SK-N-SH (cell line): ENCODE measurements at regions not wholly inside any gene's neighbourhood (a gene's known extent, or its start where the extent isn't known, plus 50 kb on each side); places are given as distances from the start of the nearest gene placed in this dataset.

ENCODE experiments used
- CTCF ChIA-PET: fragments of 300-600, 350-600 bp; formaldehyde crosslinking; extraction: SDS; loops from one replicate; lab custom pipeline; 2021; lab: Yijun Ruan, JAX
- POLR2A ChIA-PET: fragments of 350-600 bp; sonication (Branson Sonifier 250); formaldehyde crosslinking; extraction: SDS; loops from one replicate; lab custom pipeline; 2020; ENCODE audit warnings: antibody characterized with exemption, inconsistent platforms; lab: Yijun Ruan, JAX
- DNase-seq: peaks from one replicate; pipeline ENCODE4 v3.0.0; 2012
- H2AFZ ChIP-seq: fragments of 200-600 bp; sonication (generic); 2 replicates; pipeline ENCODE4 v1.8.1; 2016; ENCODE audit warnings: antibody characterized with exemption, mild to moderate bottlenecking, low read depth
- H3F3A ChIP-seq: fragments of 200-600 bp; sonication (generic); replicated peaks from 2 replicates; pipeline ENCODE3; 2016; ENCODE audit warnings: antibody characterized with exemption, mild to moderate bottlenecking; ENCODE audit not compliant: insufficient read depth
- H3K27ac ChIP-seq, 2 experiments: fragments of 200-500 bp in 1 of 2; fragments of 200-600 bp in 1 of 2; sonication (Bioruptor generic) in 1 of 2; sonication (generic), shearing (Covaris generic) in 1 of 2; 2 replicates each; pipeline versions ENCODE4 v1.5.1 to v1.6.1; 2014 to 2016; ENCODE audit warnings: low read depth in 2 of 2, inconsistent platforms in 1 of 2, low read length in 1 of 2, mild to moderate bottlenecking in 1 of 2, mixed read lengths in 1 of 2
- H3K27me3 ChIP-seq: fragments of 200-600 bp; sonication (generic), shearing (Covaris generic); 2 replicates; pipeline ENCODE4 v1.6.1; 2016; ENCODE audit warnings: mixed run types; ENCODE audit not compliant: insufficient read depth
- H3K36me3 ChIP-seq, 2 experiments: fragments of 200-500 bp in 1 of 2; fragments of 200-600 bp in 1 of 2; sonication (Bioruptor generic) in 1 of 2; sonication (generic) in 1 of 2; replicated peaks in 1 of 2; 2 replicates each; pipeline versions ENCODE3 to v1.5.1; 2014 to 2016; ENCODE audit warnings: low read length in 1 of 2, mild to moderate bottlenecking in 1 of 2; ENCODE audit not compliant: insufficient read depth in 2 of 2, control insufficient read depth in 1 of 2
- H3K4me1 ChIP-seq, 2 experiments: fragments of 200-500 bp in 1 of 2; fragments of 200-600 bp in 1 of 2; sonication (Bioruptor generic) in 1 of 2; sonication (generic), shearing (Covaris generic) in 1 of 2; 2 replicates each; pipeline versions ENCODE4 v1.5.1 to v1.6.1; 2014 to 2016; ENCODE audit warnings: low read depth in 1 of 2, low read length in 1 of 2, mixed run types in 1 of 2; ENCODE audit not compliant: insufficient read depth in 2 of 2, control insufficient read depth in 1 of 2
- H3K4me2 ChIP-seq: fragments of 200-600 bp; sonication (generic), shearing (Covaris generic); 2 replicates; pipeline ENCODE4 v1.6.1; 2017; ENCODE audit warnings: mixed run types
- H3K4me3 ChIP-seq, 2 experiments: fragments of 200-500 bp in 1 of 2; fragments of 200-600 bp in 1 of 2; sonication (Bioruptor generic) in 1 of 2; sonication (generic), shearing (Covaris generic) in 1 of 2; 2 replicates each; pipeline versions ENCODE4 v1.5.1 to v1.8.1; 2014 to 2016; ENCODE audit warnings: low read depth in 2 of 2, inconsistent platforms in 1 of 2, low read length in 1 of 2, mild to moderate bottlenecking in 1 of 2, mixed read lengths in 1 of 2, moderate library complexity in 1 of 2
- H3K79me2 ChIP-seq: fragments of 200-600 bp; sonication (generic); 2 replicates; pipeline ENCODE4 v1.8.1; 2017; ENCODE audit warnings: mild to moderate bottlenecking; ENCODE audit not compliant: insufficient read depth
- H3K9ac ChIP-seq: fragments of 200-600 bp; sonication (generic); 2 replicates; pipeline ENCODE4 v1.6.1; 2017; ENCODE audit warnings: mixed run types
- H3K9me2 ChIP-seq: fragments of 200-600 bp; sonication (generic); 2 replicates; pipeline ENCODE4 v1.6.1; 2017; ENCODE audit warnings: mixed run types
- H3K9me3 ChIP-seq: fragments of 200-600 bp; sonication (generic); 2 replicates; pipeline ENCODE4 v1.6.1; 2017; ENCODE audit warnings: mixed run types, mild to moderate bottlenecking, moderate library complexity
- H4K20me1 ChIP-seq: fragments of 200-600 bp; sonication (generic); 2 replicates; pipeline ENCODE4 v1.6.1; 2017; ENCODE audit warnings: mild to moderate bottlenecking, mixed run types; ENCODE audit not compliant: insufficient read depth
- ELF1 ChIP-seq: IDR thresholded peaks from 2 replicates; pipeline ENCODE4 v1.4.0; 2012
- EZH2phosphoT487 ChIP-seq: fragments of 200-600 bp; sonication (generic); IDR thresholded peaks from 2 replicates; pipeline ENCODE4 v1.6.1; 2017; ENCODE audit warnings: low read depth, mixed run types, mild to moderate bottlenecking, antibody characterized with exemption, moderate library complexity, borderline replicate concordance
- FOSL2 ChIP-seq: IDR thresholded peaks from 2 replicates; pipeline ENCODE4 v1.4.0; 2012; ENCODE audit warnings: low read depth, mild to moderate bottlenecking, moderate library complexity, borderline replicate concordance
- FOXM1 ChIP-seq: IDR thresholded peaks from 2 replicates; pipeline ENCODE4 v1.4.0; 2012; ENCODE audit warnings: low read depth, mild to moderate bottlenecking
- JUND ChIP-seq: IDR thresholded peaks from 2 replicates; pipeline ENCODE4 v1.4.0; 2012
- MAX ChIP-seq: IDR thresholded peaks from 2 replicates; pipeline ENCODE4 v1.4.0; 2012; ENCODE audit warnings: low read depth
- MEF2A ChIP-seq: IDR thresholded peaks from 2 replicates; pipeline ENCODE4 v1.4.0; 2012; ENCODE audit warnings: low read depth, borderline replicate concordance
- MXI1 ChIP-seq: IDR thresholded peaks from 2 replicates; pipeline ENCODE4 v1.6.1; 2012; ENCODE audit warnings: mild to moderate bottlenecking, low read depth, low read length, improper control_type of control experiment
- NRF1 ChIP-seq: IDR thresholded peaks from 2 replicates; pipeline ENCODE4 v1.6.1; 2012; ENCODE audit warnings: low read depth, mild to moderate bottlenecking, low read length
- PBX3 ChIP-seq: IDR thresholded peaks from 2 replicates; pipeline ENCODE4; 2012
- RFX5 ChIP-seq: IDR thresholded peaks from 2 replicates; pipeline ENCODE4 v1.6.1; 2012; ENCODE audit warnings: mild to moderate bottlenecking, improper control_type of control experiment, low read length
- SIN3A ChIP-seq: IDR thresholded peaks from 2 replicates; pipeline ENCODE4 v1.6.1; 2012; ENCODE audit warnings: low read depth, mild to moderate bottlenecking, low read length, moderate library complexity, borderline replicate concordance
- TAF1 ChIP-seq: IDR thresholded peaks from 2 replicates; pipeline ENCODE4 v1.6.1; 2012; ENCODE audit warnings: low read depth, mild to moderate bottlenecking, low read length, moderate library complexity, borderline replicate concordance
- TCF12 ChIP-seq: IDR thresholded peaks from 2 replicates; pipeline ENCODE4 v1.4.0; 2012
- TEAD4 ChIP-seq: IDR thresholded peaks from 2 replicates; pipeline ENCODE4 v1.4.0; 2012; ENCODE audit warnings: mild to moderate bottlenecking, borderline replicate concordance; ENCODE audit not compliant: insufficient read depth
- YY1 ChIP-seq: IDR thresholded peaks from 2 replicates; pipeline ENCODE4 v1.4.0; 2012; ENCODE audit warnings: low read depth, mild to moderate bottlenecking
- WGBS: methylation state at CpG from one replicate; pipeline ENCODE4 v1.1.6; 2017; ENCODE audit warnings: low lambda C conversion rate; 5-methylcytosine and 5-hydroxymethylcytosine counted together
- TF ChIP-seq, protein P1 (sequence below): IDR thresholded peaks from 2 replicates; pipeline ENCODE4 v1.4.0; 2012; ENCODE audit warnings: low read depth, borderline replicate concordance

- Histone ChIP-seq H3K27ac (no peak overlapping the region), H3K79me2 (no peaks in the 10 kb centered on the region), H3K36me3 (no peaks in the 10 kb centered on the region), H3F3A (peaks cover 4% of the 10 kb centered on the region), H2AFZ (no peak overlapping the region), H3K9me3 (no peaks in the 10 kb centered on the region), H3K4me1 (no peaks in the 10 kb centered on the region), H3K9ac (no peak overlapping the region), H3K4me3 (no peak overlapping the region), H4K20me1 (no peaks in the 10 kb centered on the region), H3K27me3 (peaks cover 98% of the 10 kb centered on the region), H3K4me2 (no peak overlapping the region), H3K9me2 (no peaks in the 10 kb centered on the region)
- no peak for TF ChIP-seq MEF2A
- no peak for TF ChIP-seq SIN3A
- no peak for TF ChIP-seq TCF12
- no peak for TF ChIP-seq JUND
- TF ChIP-seq ELF1 = no peak
- TF ChIP-seq TEAD4 = no peak
- TF ChIP-seq MXI1 = no peak
- no peak for TF ChIP-seq FOXM1
- TF ChIP-seq, protein P1, sequence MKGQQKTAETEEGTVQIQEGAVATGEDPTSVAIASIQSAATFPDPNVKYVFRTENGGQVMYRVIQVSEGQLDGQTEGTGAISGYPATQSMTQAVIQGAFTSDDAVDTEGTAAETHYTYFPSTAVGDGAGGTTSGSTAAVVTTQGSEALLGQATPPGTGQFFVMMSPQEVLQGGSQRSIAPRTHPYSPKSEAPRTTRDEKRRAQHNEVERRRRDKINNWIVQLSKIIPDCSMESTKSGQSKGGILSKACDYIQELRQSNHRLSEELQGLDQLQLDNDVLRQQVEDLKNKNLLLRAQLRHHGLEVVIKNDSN = no peak
- no peak for TF ChIP-seq RFX5
- no peak for TF ChIP-seq EZH2phosphoT487
- TF ChIP-seq FOSL2 = no peak
- TF ChIP-seq NRF1 = no peak
- WGBS = 45% methylated on average over 40 of the region's 40 CpGs
- POLR2A ChIA-PET = no interaction called here
- no peak for DNase-seq
- CTCF ChIA-PET = interaction anchor here (0.7 to 1.1 kb wide), 2 partner anchors 220 to 504 kb away, joined by 3 read pairs; no protein-coding TSS in a partner anchor
Measured at GRCh38 chr16:87067836-87068761, 249.1 kb downstream of the C16orf95 start.

DNA sequence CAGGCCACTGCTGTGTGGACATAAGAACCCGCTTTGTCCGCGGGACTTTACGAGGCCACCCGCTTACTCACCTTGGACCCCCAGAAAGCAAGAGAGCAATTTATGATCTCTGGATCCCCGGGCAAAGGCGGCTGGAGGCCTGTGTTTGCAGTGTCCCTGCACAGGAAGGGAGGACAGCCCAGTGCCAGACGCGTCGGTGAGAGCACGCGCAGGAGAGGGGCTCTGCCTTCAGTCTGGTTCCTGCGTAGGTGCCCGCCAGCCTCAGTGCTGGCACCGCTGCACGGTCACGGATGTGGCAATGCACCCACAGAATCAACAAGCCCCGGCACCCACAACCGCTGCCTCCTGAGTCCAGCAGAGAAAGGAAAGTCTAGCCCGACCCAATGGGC lies 248.4 kb downstream of the C16orf95 start:
- Histone ChIP-seq H3K27ac (no peak overlapping the region), H2AFZ (no peak overlapping the region), H3F3A (peaks cover 4% of the 10 kb centered on the region), H3K36me3 (no peaks in the 10 kb centered on the region), H3K4me3 (no peak overlapping the region), H3K9me3 (no peaks in the 10 kb centered on the region), H3K27me3 (peaks cover 97% of the 10 kb centered on the region), H3K9ac (no peak overlapping the region), H3K4me2 (no peak overlapping the region), H3K9me2 (no peaks in the 10 kb centered on the region), H3K79me2 (no peaks in the 10 kb centered on the region), H4K20me1 (no peaks in the 10 kb centered on the region), H3K4me1 (no peaks in the 10 kb centered on the region)
- ChIA-PET POLR2A (no interaction called here), CTCF (no interaction called here)
- TF ChIP-seq RFX5 (no peak), JUND (no peak), TAF1 (no peak), TCF12 (no peak), FOSL2 (no peak), PBX3 (no peak), YY1 (no peak), MEF2A (no peak), MAX (no peak), EZH2phosphoT487 (no peak), FOXM1 (no peak)
- TF ChIP-seq, protein P1 = no peak
- DNase-seq = no peak
- WGBS = 35% methylated on average over 15 of the region's 20 CpGs
